GM21390 (cell line): ENCODE measurements at regions not wholly inside any gene's neighbourhood (a gene's known extent, or its start where the extent isn't known, plus 50 kb on each side); places are given as distances from the start of the nearest gene placed in this dataset.
"Not testable (repeated sequence)": the region's sequence is repeated elsewhere in the genome, so short reads cannot be mapped to it uniquely, and the experiment has no call there.

Experiments used
- ATAC-seq: cut with Tn5 transposase; IDR thresholded peaks from one replicate; pipeline ENCODE4 v1.9.1; 2021; ENCODE audit not compliant: unreplicated experiment

- no peak for ATAC-seq
Observed at GRCh38 chr1:60866226-60866900, 216.0 kb upstream of the NFIA start.

GRCh38 chr1:60865166-60865565 is 217.2 kb upstream of the NFIA start:
- ATAC-seq, result no peak

- no peak for ATAC-seq
Observed at GRCh38 chr1:60864722-60865121, 217.6 kb upstream of the NFIA start.

- no peak for ATAC-seq
Observed at GRCh38 chr1:60863131-60863530, 219.2 kb upstream of the NFIA start.

GRCh38 chr1:60861961-60862567 is 220.3 kb upstream of the NFIA start:
- ATAC-seq, result no peak

- ATAC-seq, result no peak
Observed at GRCh38 chr1:60859111-60859510, 223.2 kb upstream of the NFIA start.

- no peak for ATAC-seq
Observed at GRCh38 chr1:60857851-60858250, 224.5 kb upstream of the NFIA start.

GRCh38 chr1:60850084-60850483 is 232.3 kb upstream of the NFIA start:
- no peak for ATAC-seq

GRCh38 chr1:60849401-60849800 is 233.0 kb upstream of the NFIA start:
- ATAC-seq, result no peak

GRCh38 chr1:60848583-60849188 is 233.7 kb upstream of the NFIA start:
- ATAC-seq, result no peak

GRCh38 chr1:60847855-60848582 is 234.3 kb upstream of the NFIA start:
- ATAC-seq, result no peak

- no peak for ATAC-seq
Observed at GRCh38 chr1:60847391-60847790, 235.0 kb upstream of the NFIA start.

GRCh38 chr1:60845659-60846058 is 236.7 kb upstream of the NFIA start:
- ATAC-seq, result not testable (repeated sequence)

GRCh38 chr1:60842304-60842703 is 240.1 kb upstream of the NFIA start:
- no peak for ATAC-seq

GRCh38 chr1:60841116-60842046 is 241.0 kb upstream of the NFIA start:
- ATAC-seq, result no peak

GRCh38 chr1:60840476-60840875 is 241.9 kb upstream of the NFIA start:
- not testable (repeated sequence) for ATAC-seq

- ATAC-seq, result no peak
Observed at GRCh38 chr1:60835649-60836048, 246.7 kb upstream of the NFIA start.

GRCh38 chr1:60833173-60833572 is 249.2 kb upstream of the NFIA start:
- no peak for ATAC-seq

- no peak for ATAC-seq
Observed at GRCh38 chr1:60832367-60832766, 250.0 kb upstream of the NFIA start.

- ATAC-seq, result no peak
Observed at GRCh38 chr1:60831780-60832179, 250.6 kb upstream of the NFIA start.

- ATAC-seq, result no peak
Observed at GRCh38 chr1:60828944-60829343, 253.4 kb upstream of the NFIA start.
